DOHH2 (cell line): ENCODE measurements at regions not wholly inside any gene's neighbourhood (a gene's known extent, or its start where the extent isn't known, plus 50 kb on each side); places are given as distances from the start of the nearest gene placed in this dataset.

Experiments
- H3F3A ChIP-seq: fragments of 200-600 bp; sonication (generic), shearing (Covaris generic); 2 replicates; pipeline ENCODE4 v1.6.0; 2016; ENCODE audit warnings: antibody characterized with exemption, mild to moderate bottlenecking; ENCODE audit not compliant: control insufficient read depth, insufficient read depth
- H3K27ac ChIP-seq: fragments of 200-600 bp; sonication (generic); 2 replicates; pipeline ENCODE4 v1.5.1; 2014; ENCODE audit warnings: low read depth, mild to moderate bottlenecking, low read length, moderate library complexity
- H3K27me3 ChIP-seq: fragments of 200-600 bp; sonication (generic); 2 replicates; pipeline ENCODE4 v1.6.1; 2014; ENCODE audit warnings: mild to moderate bottlenecking, low read length, mixed read lengths; ENCODE audit not compliant: control insufficient read depth
- H3K36me3 ChIP-seq: fragments of 200-600 bp; sonication (generic); 2 replicates; pipeline ENCODE4 v1.6.1; 2014; ENCODE audit warnings: mild to moderate bottlenecking, low read length, moderate library complexity, mixed read lengths; ENCODE audit not compliant: control insufficient read depth
- H3K4me1 ChIP-seq: fragments of 200-600 bp; sonication (generic); 2 replicates; pipeline ENCODE4 v1.6.1; 2014; ENCODE audit warnings: mild to moderate bottlenecking, low read length, mixed read lengths; ENCODE audit not compliant: control insufficient read depth
- H3K4me2 ChIP-seq: fragments of 200-600 bp; sonication (generic); 2 replicates; pipeline ENCODE4 v1.6.0; 2014; ENCODE audit warnings: mild to moderate bottlenecking, low read length, moderate library complexity
- H3K4me3 ChIP-seq: fragments of 200-600 bp; sonication (generic); 2 replicates; pipeline ENCODE4 v1.5.1; 2014; ENCODE audit warnings: mild to moderate bottlenecking, low read length, mixed read lengths
- H3K79me2 ChIP-seq: fragments of 200-600 bp; sonication (generic); 2 replicates; pipeline ENCODE4 v1.6.1; 2014; ENCODE audit warnings: mild to moderate bottlenecking, low read length, mixed read lengths; ENCODE audit not compliant: control insufficient read depth
- H3K9me2 ChIP-seq: fragments of 200-600 bp; sonication (generic); replicated peaks from 2 replicates; pipeline ENCODE4 v1.6.1; 2014; ENCODE audit warnings: mild to moderate bottlenecking, low read length, mixed read lengths; ENCODE audit not compliant: control insufficient read depth
- H3K9me3 ChIP-seq: fragments of 200-600 bp; sonication (generic); 2 replicates; pipeline ENCODE4 v1.6.1; 2014; ENCODE audit warnings: antibody characterized with exemption, low read length, mixed read lengths; ENCODE audit not compliant: control insufficient read depth, insufficient read depth
- H4K20me1 ChIP-seq: fragments of 200-600 bp; sonication (generic); 2 replicates; pipeline ENCODE4 v1.6.0; 2014; ENCODE audit warnings: low read depth, mild to moderate bottlenecking, antibody characterized with exemption, low read length, moderate library complexity; ENCODE audit not compliant: control insufficient read depth, insufficient read depth
- CTCF ChIP-seq: fragments of 200-600 bp; sonication (generic); IDR thresholded peaks from one replicate; pipeline ENCODE4 v1.5.1; 2014; ENCODE audit warnings: antibody characterized with exemption, mild to moderate bottlenecking, low read depth, low read length; ENCODE audit not compliant: poor library complexity, severe bottlenecking
- EZH2phosphoT487 ChIP-seq: fragments of 200-600 bp; sonication (generic); IDR thresholded peaks from 2 replicates; pipeline ENCODE4 v1.6.1; 2017; ENCODE audit warnings: borderline replicate concordance, mild to moderate bottlenecking, antibody characterized with exemption, low read length, moderate library complexity, mixed read lengths

GRCh38 chr15:61649046-61649445, 411.2 kb downstream of the VPS13C start:
- H3K36me3 ChIP-seq, result no peaks in the 10 kb centered on the region
- no peaks in the 10 kb centered on the region for H3K4me1 ChIP-seq
- H3K9me3 ChIP-seq, result no peaks in the 10 kb centered on the region
- no peaks in the 10 kb centered on the region for H3K9me2 ChIP-seq
- H3K79me2 ChIP-seq, result no peaks in the 10 kb centered on the region
- TF ChIP-seq CTCF (no peak), EZH2phosphoT487 (no peak)
- no peak overlapping the region for H3K4me3 ChIP-seq
- no peak overlapping the region for H3K4me2 ChIP-seq
- H3K27ac ChIP-seq, result no peak overlapping the region
- H4K20me1 ChIP-seq, result no peaks in the 10 kb centered on the region
- no peaks in the 10 kb centered on the region for H3K27me3 ChIP-seq
- no peaks in the 10 kb centered on the region for H3F3A ChIP-seq

GRCh38 chr15:61644550-61644949, 415.4 kb upstream of the RORA start:
- Histone ChIP-seq H3K9me3 (no peaks in the 10 kb centered on the region), H4K20me1 (no peaks in the 10 kb centered on the region), H3K9me2 (no peaks in the 10 kb centered on the region), H3K27ac (no peak overlapping the region), H3K27me3 (no peaks in the 10 kb centered on the region), H3K79me2 (no peaks in the 10 kb centered on the region), H3K4me2 (no peak overlapping the region), H3K4me1 (no peaks in the 10 kb centered on the region), H3K36me3 (no peaks in the 10 kb centered on the region), H3K4me3 (no peak overlapping the region), H3F3A (no peaks in the 10 kb centered on the region)
- no peak for TF ChIP-seq CTCF
- TF ChIP-seq EZH2phosphoT487, result no peak

- Histone ChIP-seq H3F3A (no peaks in the 10 kb centered on the region), H3K4me3 (no peak overlapping the region), H3K27ac (no peak overlapping the region), H3K9me2 (no peaks in the 10 kb centered on the region), H3K79me2 (no peaks in the 10 kb centered on the region), H3K9me3 (no peaks in the 10 kb centered on the region), H3K36me3 (no peaks in the 10 kb centered on the region), H3K4me2 (no peak overlapping the region), H4K20me1 (no peaks in the 10 kb centered on the region), H3K27me3 (no peaks in the 10 kb centered on the region), H3K4me1 (no peaks in the 10 kb centered on the region)
- TF ChIP-seq EZH2phosphoT487, result no peak
- no peak for TF ChIP-seq CTCF
Observed at GRCh38 chr15:61641645-61642044, 412.5 kb upstream of the RORA start.

GRCh38 chr15:61640756-61641155, 411.7 kb upstream of the RORA start:
- H3K79me2 ChIP-seq, result no peaks in the 10 kb centered on the region
- no peaks in the 10 kb centered on the region for H3K4me1 ChIP-seq
- no peaks in the 10 kb centered on the region for H3K9me3 ChIP-seq
- H3F3A ChIP-seq, result no peaks in the 10 kb centered on the region
- H3K4me2 ChIP-seq, result no peak overlapping the region
- H3K9me2 ChIP-seq, result no peaks in the 10 kb centered on the region
- no peak for TF ChIP-seq CTCF
- no peak for TF ChIP-seq EZH2phosphoT487
- no peaks in the 10 kb centered on the region for H3K27me3 ChIP-seq
- no peaks in the 10 kb centered on the region for H4K20me1 ChIP-seq
- H3K36me3 ChIP-seq, result no peaks in the 10 kb centered on the region
- no peak overlapping the region for H3K27ac ChIP-seq
- H3K4me3 ChIP-seq, result no peak overlapping the region
